Mammary epithelial cell (primary cell): ENCODE measurements at regions not wholly inside any gene's neighbourhood (a gene's known extent, or its start where the extent isn't known, plus 50 kb on each side); places are given as distances from the start of the nearest gene placed in this dataset.

Experiments
- CTCF ChIP-seq, 2 donors: IDR thresholded peaks in 1 of 2; conservative IDR thresholded peaks in 1 of 2; 2 replicates each; pipeline ENCODE4 v1.5.1; 2011 to 2012; ENCODE audit warnings: inconsistent platforms in 2 of 2, low read length in 2 of 2, mild to moderate bottlenecking in 2 of 2, control low read depth in 1 of 2, low read depth in 1 of 2; ENCODE audit not compliant: insufficient read depth in 1 of 2; ENCODE audit errors: extremely low read depth in 1 of 2
- EZH2 ChIP-seq: IDR thresholded peaks from 2 replicates; pipeline ENCODE4 v1.6.1; 2012; ENCODE audit warnings: low read length, inconsistent platforms, borderline replicate concordance

- no peak for TF ChIP-seq CTCF (conservative IDR thresholded peaks at IDR 0.05 in 1 of 2, IDR thresholded peaks at IDR 0.05 in 1 of 2; ENCODE audit: extremely low read depth in 1 of 2, insufficient read depth in 1 of 2, low read depth in 1 of 2, low read length in 2 of 2)
- TF ChIP-seq EZH2, result no peak
Measured at GRCh38 chr1:8185400-8185799, 132.5 kb upstream of the SLC45A1 start.
